ENCODE measurements at regions not wholly inside any gene's neighbourhood (a gene's known extent, or its start where the extent isn't known, plus 50 kb on each side); places are given as distances from the start of the nearest gene placed in this dataset.

DNA sequence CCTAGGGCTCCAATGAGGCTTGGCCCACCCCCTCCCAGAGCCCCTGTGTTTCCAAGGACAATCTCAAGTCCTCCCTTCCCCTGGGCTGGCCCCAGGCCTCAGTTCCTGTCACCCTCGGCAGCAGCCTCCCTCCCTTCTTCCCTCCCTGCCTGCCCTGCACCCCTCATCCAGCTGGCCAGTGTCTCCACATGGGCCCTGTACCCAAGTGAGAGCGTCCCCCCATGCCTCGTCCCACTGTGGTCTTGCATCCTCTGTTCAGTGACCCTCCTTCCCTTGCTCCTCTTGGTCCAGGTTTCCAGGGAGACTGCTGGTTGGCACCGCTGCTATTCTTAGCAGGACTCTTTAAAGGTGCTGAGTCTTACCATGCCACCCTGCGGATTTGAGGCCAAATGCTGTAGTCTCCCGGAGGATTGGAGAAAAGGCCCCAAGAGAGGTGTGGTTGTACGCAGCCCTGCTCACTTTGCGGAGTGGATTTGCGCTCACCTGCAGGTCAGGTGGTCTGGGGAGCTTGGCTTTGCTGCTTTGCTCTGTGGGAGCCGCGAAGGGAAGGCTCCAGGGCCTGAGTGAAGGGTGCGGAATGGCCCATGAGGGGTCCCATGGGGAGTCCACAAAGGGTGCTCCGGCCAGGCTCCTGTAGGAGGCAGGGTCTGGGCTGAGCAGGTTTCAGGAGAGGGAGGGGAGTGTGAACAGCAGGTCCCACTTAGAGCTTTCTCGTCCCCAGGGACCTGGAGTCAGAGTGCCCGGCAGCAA lies 519.2 kb downstream of the TCERG1L start:
- TF ChIP-seq, protein P1, sequence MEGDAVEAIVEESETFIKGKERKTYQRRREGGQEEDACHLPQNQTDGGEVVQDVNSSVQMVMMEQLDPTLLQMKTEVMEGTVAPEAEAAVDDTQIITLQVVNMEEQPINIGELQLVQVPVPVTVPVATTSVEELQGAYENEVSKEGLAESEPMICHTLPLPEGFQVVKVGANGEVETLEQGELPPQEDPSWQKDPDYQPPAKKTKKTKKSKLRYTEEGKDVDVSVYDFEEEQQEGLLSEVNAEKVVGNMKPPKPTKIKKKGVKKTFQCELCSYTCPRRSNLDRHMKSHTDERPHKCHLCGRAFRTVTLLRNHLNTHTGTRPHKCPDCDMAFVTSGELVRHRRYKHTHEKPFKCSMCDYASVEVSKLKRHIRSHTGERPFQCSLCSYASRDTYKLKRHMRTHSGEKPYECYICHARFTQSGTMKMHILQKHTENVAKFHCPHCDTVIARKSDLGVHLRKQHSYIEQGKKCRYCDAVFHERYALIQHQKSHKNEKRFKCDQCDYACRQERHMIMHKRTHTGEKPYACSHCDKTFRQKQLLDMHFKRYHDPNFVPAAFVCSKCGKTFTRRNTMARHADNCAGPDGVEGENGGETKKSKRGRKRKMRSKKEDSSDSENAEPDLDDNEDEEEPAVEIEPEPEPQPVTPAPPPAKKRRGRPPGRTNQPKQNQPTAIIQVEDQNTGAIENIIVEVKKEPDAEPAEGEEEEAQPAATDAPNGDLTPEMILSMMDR (IDR thresholded peaks at IDR 0.05), result no peak
- TF ChIP-seq POLR2A (IDR thresholded peaks at IDR 0.05), result no peak
